Neural cell (in vitro differentiated cells): ENCODE measurements at regions not wholly inside any gene's neighbourhood (a gene's known extent, or its start where the extent isn't known, plus 50 kb on each side); places are given as distances from the start of the nearest gene placed in this dataset.

ENCODE experiments used
- CTCF ChIP-seq: fragments of 450-650 bp; IDR thresholded peaks from 2 replicates; pipeline ENCODE4 v1.5.1; 2014; ENCODE audit warnings: antibody characterized with exemption, mild to moderate bottlenecking, moderate library complexity; ENCODE audit not compliant: poor library complexity, severe bottlenecking
- EP300 ChIP-seq: fragments of 450-650 bp; conservative IDR thresholded peaks from 2 replicates; pipeline ENCODE4 v1.6.1; 2014; ENCODE audit warnings: antibody characterized with exemption, mild to moderate bottlenecking, moderate library complexity; ENCODE audit not compliant: poor library complexity, severe bottlenecking
- EZH2 ChIP-seq: fragments of 200-600, 300-800 bp; shearing (Covaris generic), sonication (generic); IDR thresholded peaks from 2 replicates; pipeline ENCODE4 v1.6.1; 2014; ENCODE audit warnings: antibody characterized with exemption, low read length, borderline replicate concordance, mild to moderate bottlenecking; ENCODE audit not compliant: insufficient read depth, poor library complexity, severe bottlenecking
- MXI1 ChIP-seq: fragments of 450-650 bp; conservative IDR thresholded peaks from 2 replicates; pipeline ENCODE4 v1.6.1; 2014; ENCODE audit warnings: antibody characterized with exemption, mild to moderate bottlenecking; ENCODE audit not compliant: poor library complexity, severe bottlenecking
- POLR2AphosphoS5 ChIP-seq: IDR thresholded peaks from 2 replicates; pipeline ENCODE4 v1.6.1; 2012
- RAD21 ChIP-seq: fragments of 450-650 bp; conservative IDR thresholded peaks from 2 replicates; pipeline ENCODE4 v1.6.1; 2014; ENCODE audit warnings: antibody characterized with exemption, mild to moderate bottlenecking, moderate library complexity
- SMC3 ChIP-seq: fragments of 450-650 bp; conservative IDR thresholded peaks from 2 replicates; pipeline ENCODE4 v1.6.1; 2014; ENCODE audit warnings: antibody characterized with exemption, mild to moderate bottlenecking, moderate library complexity; ENCODE audit not compliant: poor library complexity
- TAF1 ChIP-seq: IDR thresholded peaks from 2 replicates; pipeline ENCODE4 v1.6.1; 2012; ENCODE audit warnings: low read depth
- TF ChIP-seq, protein P1 (sequence below): IDR thresholded peaks from 2 replicates; pipeline ENCODE4 v1.6.1; 2012; ENCODE audit warnings: borderline replicate concordance

DNA sequence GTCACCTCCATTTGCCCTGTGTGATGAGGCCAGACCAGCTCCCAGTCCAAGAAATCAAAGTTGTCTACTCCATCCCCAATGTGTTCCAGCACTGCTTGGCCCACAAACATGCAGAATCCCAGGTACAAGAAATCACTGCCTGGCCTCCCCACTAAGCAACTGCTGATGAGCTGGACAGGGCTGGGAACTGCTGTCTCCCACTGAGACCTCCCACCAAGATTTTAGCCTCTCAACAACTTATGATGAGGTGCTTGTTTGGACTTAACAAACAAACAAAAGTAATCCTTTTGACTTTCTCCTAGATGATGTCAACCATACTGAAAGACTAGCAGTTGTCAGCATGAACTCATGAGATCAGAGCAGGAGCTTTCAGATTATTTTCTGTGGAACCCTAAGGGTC lies 260.1 kb upstream of the UBE2E2 start:
- TF ChIP-seq CTCF: no peak
- TF ChIP-seq RAD21: no peak
- TF ChIP-seq EZH2: no peak
- TF ChIP-seq, protein P1, sequence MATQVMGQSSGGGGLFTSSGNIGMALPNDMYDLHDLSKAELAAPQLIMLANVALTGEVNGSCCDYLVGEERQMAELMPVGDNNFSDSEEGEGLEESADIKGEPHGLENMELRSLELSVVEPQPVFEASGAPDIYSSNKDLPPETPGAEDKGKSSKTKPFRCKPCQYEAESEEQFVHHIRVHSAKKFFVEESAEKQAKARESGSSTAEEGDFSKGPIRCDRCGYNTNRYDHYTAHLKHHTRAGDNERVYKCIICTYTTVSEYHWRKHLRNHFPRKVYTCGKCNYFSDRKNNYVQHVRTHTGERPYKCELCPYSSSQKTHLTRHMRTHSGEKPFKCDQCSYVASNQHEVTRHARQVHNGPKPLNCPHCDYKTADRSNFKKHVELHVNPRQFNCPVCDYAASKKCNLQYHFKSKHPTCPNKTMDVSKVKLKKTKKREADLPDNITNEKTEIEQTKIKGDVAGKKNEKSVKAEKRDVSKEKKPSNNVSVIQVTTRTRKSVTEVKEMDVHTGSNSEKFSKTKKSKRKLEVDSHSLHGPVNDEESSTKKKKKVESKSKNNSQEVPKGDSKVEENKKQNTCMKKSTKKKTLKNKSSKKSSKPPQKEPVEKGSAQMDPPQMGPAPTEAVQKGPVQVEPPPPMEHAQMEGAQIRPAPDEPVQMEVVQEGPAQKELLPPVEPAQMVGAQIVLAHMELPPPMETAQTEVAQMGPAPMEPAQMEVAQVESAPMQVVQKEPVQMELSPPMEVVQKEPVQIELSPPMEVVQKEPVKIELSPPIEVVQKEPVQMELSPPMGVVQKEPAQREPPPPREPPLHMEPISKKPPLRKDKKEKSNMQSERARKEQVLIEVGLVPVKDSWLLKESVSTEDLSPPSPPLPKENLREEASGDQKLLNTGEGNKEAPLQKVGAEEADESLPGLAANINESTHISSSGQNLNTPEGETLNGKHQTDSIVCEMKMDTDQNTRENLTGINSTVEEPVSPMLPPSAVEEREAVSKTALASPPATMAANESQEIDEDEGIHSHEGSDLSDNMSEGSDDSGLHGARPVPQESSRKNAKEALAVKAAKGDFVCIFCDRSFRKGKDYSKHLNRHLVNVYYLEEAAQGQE: no peak
- TF ChIP-seq EP300: no peak
- no peak for TF ChIP-seq POLR2AphosphoS5
- TF ChIP-seq SMC3: no peak
- TF ChIP-seq TAF1: no peak
- no peak for TF ChIP-seq MXI1
